Hematopoietic multipotent progenitor cell treated with erythropoietin and hydrocortisone succinate and interleukin-3 and kit ligand, for 6 days (in vitro differentiated cells): ENCODE measurements at regions not wholly inside any gene's neighbourhood (a gene's known extent, or its start where the extent isn't known, plus 50 kb on each side); places are given as distances from the start of the nearest gene placed in this dataset.
A peak's percentile ranks its signal among the peaks of the same experiment; 100 is the strongest.

ENCODE experiments used
- DNase-seq: peaks from one replicate; pipeline ENCODE4 v3.0.0-alpha.2; 2015

DNA sequence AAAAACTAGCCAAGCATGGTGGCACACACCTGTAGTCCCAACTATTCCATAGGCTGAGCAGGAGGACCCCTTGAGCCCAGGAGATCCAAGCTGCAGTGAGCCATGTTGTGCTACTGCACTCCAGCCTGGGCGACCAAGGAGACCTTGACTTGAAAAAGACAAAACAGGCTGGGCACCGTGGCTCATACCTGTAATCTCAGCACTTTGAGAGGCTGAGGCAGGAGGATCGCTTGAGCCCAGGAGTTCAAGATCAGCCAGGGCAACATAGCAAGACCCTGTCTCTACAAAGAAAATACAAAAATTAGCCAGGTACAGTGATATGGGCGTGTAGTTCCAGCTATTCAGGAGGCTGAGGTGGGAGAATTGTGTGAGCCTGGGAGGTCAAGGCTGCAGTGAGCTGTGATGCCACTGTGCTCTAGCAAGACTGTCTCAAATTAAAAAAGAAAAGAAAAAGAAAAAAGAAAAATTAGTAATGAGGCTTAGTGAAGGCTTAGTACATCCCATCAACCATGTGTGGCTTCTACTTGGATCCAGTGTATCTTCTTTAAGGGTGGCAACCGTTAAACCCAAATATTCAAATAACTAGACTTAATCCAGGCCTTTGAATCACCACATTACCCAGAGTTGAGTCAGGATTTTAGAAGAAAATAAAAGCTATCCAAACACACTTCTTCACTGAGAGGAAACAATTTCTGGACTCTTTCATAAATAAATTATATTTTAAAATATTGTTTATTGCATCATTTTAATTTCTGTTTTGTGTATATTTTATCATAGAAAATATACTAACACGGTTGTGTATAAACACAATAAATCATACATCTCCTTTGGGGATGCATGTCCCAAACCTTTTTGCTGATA, 74.3 kb upstream of the RAB4A start:
- DNase-seq = no peak

DNA sequence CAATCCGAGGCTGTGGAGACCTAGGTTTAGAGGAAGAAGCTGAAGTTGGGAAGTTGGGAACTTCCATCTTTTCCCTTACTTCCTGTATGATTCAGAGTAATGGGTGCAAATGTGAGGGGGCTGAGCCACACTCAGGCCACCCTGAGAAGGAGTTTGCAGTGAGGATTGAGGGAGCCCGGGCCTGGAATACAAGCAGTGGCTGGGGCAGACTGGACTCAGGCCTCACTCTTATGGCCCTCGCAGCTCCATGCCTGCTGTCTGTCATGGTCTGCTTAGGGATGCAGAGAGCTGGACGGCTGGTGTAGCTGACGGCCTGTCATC, 73.7 kb upstream of the RAB4A start:
- DNase-seq = no peak

DNA sequence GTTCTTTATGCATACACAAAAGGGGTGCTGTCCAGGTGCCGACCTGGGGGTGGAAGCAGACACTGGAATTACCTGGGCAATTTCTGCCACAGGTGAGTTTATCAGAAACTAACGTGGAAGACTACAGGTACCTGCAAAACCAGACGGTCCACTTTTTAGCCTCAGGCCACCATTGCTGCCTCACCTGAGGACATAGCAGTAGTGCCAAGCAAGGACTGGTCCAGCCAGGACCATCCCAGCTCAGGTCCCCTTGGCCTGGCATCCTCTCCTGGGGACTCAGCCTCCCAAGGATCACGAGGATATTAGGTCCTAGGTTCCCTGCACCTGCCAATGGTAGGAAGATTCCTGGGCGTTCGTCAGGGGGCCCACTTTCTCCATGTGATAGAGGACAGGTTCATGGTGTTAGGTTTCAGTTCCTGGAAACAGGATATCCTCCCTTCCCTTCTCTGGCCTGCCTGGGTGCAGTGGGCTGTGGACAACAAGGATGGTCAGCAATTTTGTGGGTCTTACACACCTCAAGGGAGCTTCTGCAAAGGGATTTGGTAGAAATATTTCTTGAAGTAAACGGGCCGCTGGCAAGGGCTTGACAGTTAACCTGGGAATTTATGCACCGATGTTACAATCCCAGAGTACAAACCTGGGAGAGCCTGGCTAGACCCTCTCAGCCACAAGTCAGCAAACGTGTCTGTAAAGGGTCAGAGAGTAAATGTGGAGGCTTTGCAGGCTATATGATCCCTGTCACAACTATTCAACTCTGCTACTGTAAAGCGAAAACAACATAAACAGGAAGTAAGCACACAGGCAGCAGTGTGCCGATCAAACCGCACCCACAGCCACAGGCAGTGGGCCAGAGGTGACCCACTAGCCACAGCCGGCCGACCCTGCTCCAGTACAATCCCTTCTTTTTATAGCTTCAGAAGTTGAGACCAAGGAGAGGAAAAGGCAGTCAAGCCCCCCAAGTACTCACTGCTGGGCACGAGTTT, 71.4 kb upstream of the RAB4A start:
- peak; percentile 60 for DNase-seq

DNA sequence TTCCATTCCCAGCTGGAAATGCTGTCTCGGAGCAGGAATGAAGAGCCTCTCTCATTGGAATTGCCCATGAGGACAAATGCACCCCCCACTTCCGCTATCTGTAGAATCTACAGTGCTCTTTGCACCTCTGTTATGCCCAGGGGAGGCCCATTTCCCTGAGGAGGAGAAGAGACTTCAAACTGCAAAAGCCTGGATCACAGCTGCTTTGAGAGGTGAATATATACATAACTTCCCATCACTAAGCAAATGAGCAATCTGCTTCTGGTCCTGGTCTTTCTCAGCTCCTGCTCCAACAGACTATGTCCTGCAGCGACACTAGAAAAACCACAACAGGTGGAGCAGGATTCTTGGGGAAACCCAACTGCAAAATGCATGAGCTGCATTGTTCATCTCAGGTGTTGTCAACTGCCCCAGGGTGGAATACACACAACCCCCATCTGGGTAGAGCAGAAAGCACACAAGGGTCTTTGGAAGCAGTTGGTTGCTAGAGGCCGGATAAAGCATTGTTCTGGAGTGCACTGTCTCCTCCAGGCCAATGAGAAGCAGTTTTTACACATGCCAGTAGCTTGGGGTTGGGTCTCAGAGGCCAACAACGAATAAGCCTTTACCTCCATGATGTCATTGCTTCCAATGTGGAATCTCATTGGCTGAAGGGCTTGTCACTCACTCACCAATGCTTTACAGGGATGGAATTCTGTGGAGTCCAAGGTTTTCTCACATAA, 67.7 kb upstream of the RAB4A start:
- DNase-seq = no peak

DNA sequence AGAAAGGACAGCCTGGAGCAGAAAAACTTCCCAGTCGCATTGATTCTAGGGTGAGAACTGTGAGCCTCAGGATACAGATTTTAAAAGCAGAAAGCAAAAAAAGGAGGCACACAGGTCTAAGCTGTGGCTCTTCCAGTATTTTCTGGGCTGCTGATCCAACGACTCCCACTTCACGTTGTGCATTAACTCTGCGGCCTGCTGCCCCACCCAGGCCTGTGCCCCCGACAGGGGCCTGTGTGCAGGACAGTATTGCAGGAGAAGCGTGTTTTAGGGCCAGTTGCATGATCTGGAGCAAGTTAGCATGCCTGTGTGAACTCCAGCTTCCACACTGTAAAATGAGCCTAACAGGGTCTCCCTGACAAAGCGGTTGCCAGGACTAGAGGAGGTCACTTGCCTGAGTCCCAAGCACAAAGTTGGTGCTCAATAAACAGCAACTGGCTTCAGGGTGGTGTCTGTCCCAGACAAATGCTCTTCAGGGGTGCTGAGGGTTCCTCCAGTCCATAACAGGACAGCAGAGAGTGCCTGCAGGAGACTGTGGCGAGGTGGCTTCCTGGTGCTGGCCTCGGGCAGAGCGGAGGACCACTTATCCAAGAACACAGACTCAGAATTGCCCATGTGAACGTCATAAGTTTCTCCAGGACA, 66.8 kb upstream of the RAB4A start:
- DNase-seq = no peak

DNA sequence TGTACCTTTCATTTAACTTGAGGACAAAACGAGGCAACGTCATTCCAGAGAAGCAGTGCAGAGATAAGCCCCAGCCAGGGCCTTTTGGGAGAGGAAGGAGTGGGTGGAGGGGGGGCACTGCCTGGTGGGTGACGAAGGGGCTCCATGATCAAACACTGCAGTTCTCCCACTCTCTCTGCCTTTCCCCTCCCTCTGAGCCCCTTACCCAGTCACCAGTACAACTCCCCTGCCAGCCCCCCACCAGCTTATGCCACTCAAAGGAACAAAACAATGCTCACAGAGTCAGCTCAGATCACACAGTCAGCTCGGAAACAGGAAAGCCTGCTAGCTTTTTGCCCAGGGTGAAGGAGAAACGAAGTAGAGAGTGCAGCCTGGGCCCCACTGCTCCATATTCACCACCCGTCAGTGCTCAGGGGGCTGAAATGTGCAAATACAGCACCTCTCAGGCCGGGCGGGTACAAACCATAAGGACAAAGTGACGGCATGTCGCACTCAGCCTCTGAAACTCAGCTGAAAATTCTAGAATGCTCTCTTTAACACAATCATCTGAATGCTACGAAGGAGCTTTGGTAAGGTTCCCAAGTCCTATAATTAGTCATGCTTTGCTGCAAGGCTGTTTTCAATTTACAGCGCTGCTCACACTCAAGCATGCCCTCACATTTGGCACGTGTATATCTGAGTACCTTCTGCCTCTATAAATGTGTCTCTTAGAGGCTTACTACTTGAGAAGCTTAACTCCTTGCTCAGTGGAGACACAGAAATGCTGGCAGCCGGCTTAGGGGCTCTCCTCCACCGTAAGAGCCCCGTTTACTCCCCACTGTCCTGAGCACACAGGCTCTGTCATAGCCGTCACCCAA, 65.8 kb upstream of the RAB4A start:
- no peak for DNase-seq

- DNase-seq = no peak
These were observed 65.1 kb upstream of the RAB4A start for GRCh38 chr1:229205854-229206253.

GRCh38 chr1:229207916-229208315, 63.0 kb upstream of the RAB4A start:
- no peak for DNase-seq

DNA sequence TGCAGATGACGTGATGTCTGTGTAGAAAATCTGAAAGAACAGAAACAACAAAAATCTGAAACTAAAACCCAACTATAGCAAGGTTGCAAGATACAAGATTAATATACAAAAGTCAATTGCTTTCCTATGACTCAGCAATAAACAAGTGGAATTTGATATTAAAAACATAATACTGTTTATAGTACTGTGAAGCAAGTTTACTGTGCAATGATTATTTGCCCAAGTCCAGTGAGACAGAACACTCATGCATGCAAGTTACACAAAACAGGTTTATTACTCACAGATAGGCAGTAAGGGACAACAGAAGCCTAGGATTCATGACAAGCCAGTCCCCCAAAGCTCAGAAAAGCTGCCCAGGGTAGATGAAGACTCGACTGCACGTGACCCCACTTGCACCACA, 62.4 kb upstream of the RAB4A start:
- no peak for DNase-seq

- no peak for DNase-seq
These were observed 61.5 kb upstream of the RAB4A start for GRCh38 chr1:229209386-229209785.

DNA sequence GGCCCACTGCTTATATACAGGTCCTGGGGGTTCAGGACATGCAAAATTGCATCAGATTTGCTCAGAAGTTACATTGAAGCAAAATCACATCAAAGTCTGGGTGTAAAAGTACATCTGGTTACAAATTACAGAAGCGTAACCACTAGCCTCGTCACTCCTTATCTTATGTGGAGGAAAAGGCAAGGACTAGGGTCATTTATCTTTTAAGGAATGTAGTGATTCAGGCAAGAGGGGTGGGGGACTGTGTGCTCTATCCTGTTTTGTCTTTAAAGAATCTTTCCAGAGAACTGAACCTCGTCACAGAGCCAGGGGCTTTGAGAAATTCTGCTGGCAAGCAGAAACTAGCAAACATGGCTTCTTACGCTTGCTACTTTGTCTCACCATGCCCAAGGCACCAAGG, 61.1 kb upstream of the RAB4A start:
- no peak for DNase-seq

- no peak for DNase-seq
These were observed 60.1 kb upstream of the RAB4A start for GRCh38 chr1:229210844-229211243.

DNA sequence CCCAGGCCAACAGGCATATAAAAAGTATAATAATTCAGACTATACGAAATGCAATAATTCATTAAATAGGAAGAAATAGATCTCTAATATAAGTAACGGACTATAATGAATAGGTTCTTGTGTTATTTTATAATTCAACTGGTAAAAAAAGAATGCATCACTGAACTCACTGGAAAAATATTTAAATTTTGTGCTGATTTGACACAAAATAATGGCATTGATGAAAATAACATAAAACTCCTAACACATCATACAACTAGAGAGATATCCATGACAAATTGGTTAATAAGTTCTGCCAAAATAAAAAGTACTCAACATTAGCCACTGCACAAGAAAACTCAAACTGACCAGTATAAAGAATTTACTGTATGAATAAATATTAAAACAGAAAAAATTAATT, 57.1 kb upstream of the RAB4A start:
- DNase-seq = no peak

- no peak for DNase-seq
These were observed 53.2 kb upstream of the RAB4A start for GRCh38 chr1:229217716-229218115.

DNA sequence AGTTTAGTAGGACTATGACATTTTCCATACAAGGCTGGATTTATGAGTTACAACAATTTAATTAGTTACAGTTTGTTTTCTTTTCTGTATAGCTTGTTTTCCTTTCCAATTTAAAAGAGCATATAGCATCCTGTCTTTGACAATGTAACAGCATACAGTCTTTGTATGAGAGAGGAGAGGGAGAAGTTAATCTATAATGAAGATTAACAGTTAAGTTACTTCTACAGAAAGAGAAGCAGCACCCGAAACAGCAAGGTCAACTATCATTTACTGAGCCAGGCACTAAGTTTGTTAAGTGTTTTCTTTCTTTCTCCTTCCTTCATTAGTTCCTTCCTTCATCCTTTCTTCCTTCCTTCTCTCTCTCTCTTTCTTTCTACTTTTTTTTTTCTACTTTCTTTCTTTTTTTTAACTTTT, 52.3 kb upstream of the RAB4A start:
- DNase-seq = no peak

DNA sequence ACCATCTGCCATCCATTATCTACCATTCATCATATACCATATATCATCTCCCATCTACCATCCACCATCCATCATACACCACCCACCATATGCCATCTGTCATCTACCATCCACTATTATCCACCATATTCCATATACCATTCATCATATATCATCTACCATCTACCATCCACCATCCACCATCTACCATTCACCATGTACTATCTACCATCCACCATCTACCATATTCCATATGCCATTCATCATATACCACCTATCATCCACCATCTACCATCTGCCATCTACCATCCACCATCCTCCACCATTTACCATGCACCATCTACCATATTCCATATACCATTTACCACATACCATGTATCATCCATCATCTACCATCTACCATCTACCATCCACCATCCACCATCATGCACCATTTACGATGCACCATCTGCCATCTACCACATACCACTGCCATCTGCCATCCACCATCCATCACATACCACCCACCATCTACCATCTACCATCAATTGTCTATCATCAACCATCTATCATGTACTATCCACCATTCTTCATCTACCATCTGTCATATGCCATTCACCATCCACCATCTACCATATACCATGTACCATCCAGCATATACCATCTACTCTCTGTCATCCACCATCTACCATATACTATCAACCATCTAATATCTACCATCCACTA, 50.6 kb upstream of the RAB4A start:
- DNase-seq = no peak

- DNase-seq = no peak
These were observed 49.5 kb upstream of the RAB4A start for GRCh38 chr1:229221106-229222019.
